ENCODE measurements at regions not wholly inside any gene's neighbourhood (a gene's known extent, or its start where the extent isn't known, plus 50 kb on each side); places are given as distances from the start of the nearest gene placed in this dataset.

GRCh38 chr20:10927936-10928840, 254.4 kb upstream of the JAG1 start:
- no peak overlapping the region for H4K91ac ChIP-seq (replicated peaks; ENCODE audit: insufficient read length, low read length)
- H3K4me1 ChIP-seq (replicated peaks in 1 of 4; ENCODE audit: control insufficient read depth in 3 of 4, insufficient read depth in 4 of 4, low read length in 3 of 4): no peaks in the 10 kb centered on the region
- H3K4ac ChIP-seq (replicated peaks; ENCODE audit: insufficient read length, low read depth, low read length): no peak overlapping the region
- POLR2A ChIA-PET (ENCODE audit: partially characterized antibody): interaction anchor here (1.1 kb wide), 1 partner anchor 253 kb away, joined by 4 read pairs; no protein-coding TSS in a partner anchor
- CTCF ChIA-PET (ENCODE audit: partially characterized antibody): interaction anchor here (0.6 kb wide), 1 partner anchor 482 kb away, joined by 3 read pairs; no protein-coding TSS in a partner anchor
- FAIRE-seq (no peak), DNase-seq (ENCODE audit: low read depth in 1 of 2, low spot score in 2 of 2) (no peak)
- no peaks in the 10 kb centered on the region for H4K20me1 ChIP-seq (replicated peaks in 1 of 2; ENCODE audit: control insufficient read depth in 1 of 2, insufficient read depth in 2 of 2, low read length in 2 of 2)
- no peak overlapping the region for H2BK120ac ChIP-seq (replicated peaks; ENCODE audit: low read depth, low read length)
- no peak overlapping the region for H2BK5ac ChIP-seq (ENCODE audit: low read depth, low read length)
- no peak overlapping the region for H2BK15ac ChIP-seq (ENCODE audit: low read length)
- H3K79me2 ChIP-seq (ENCODE audit: control insufficient read depth in 1 of 2, insufficient read depth in 2 of 2, low read length in 2 of 2): no peaks in the 10 kb centered on the region
- no peak overlapping the region for H3K9ac ChIP-seq (replicated peaks in 1 of 4; ENCODE audit: extremely low read depth in 1 of 4, low read depth in 3 of 4, low read length in 3 of 4)
- H3K27me3 ChIP-seq (replicated peaks in 1 of 4; ENCODE audit: control insufficient read depth in 3 of 4, extremely low read depth in 1 of 4, insufficient read depth in 3 of 4, low read length in 3 of 4): no peaks in the 10 kb centered on the region
- 82% methylated on average over 11 of the region's 11 CpGs; no CpG with 5 or more reads in 1 of the 2 experiments for WGBS, 2 experiments (ENCODE audit: extremely low coverage in 1 of 2, insufficient coverage in 1 of 2, insufficient read length in 1 of 2, insufficient replicate concordance in 2 of 2, low coverage in 1 of 2, low lambda C conversion rate in 2 of 2, missing lambda C conversion rate in 1 of 2)
- no peak overlapping the region for H3K56ac ChIP-seq (replicated peaks; ENCODE audit: insufficient read length, low read depth, low read length)
- no peak overlapping the region for H3K4me2 ChIP-seq (ENCODE audit: insufficient read depth in 1 of 2, low read depth in 2 of 2, low read length in 2 of 2)
- no peak overlapping the region for H4K8ac ChIP-seq (ENCODE audit: extremely low read depth, insufficient read depth, low read length)
- H3K23ac ChIP-seq (ENCODE audit: insufficient read length): no peak overlapping the region
- no peak overlapping the region for H3K4me3 ChIP-seq (ENCODE audit: extremely low read depth in 1 of 4, insufficient read depth in 2 of 4, low read depth in 3 of 4, low read length in 4 of 4)
- H3K27ac ChIP-seq (ENCODE audit: low read depth, low read length): no peak overlapping the region
- no peaks in the 10 kb centered on the region for H3K9me3 ChIP-seq (ENCODE audit: insufficient read depth in 2 of 2, low read depth in 1 of 2, low read length in 1 of 2)
- H2AK5ac ChIP-seq (ENCODE audit: low read depth, low read length): no peak overlapping the region
- no peak overlapping the region for H2AFZ ChIP-seq (ENCODE audit: low read length)
- no peak overlapping the region for H3K14ac ChIP-seq (ENCODE audit: insufficient read length)
- no peak overlapping the region for H3K18ac ChIP-seq (ENCODE audit: extremely low read depth, low read length)
- no peaks in the 10 kb centered on the region for H3K36me3 ChIP-seq (ENCODE audit: control insufficient read depth in 2 of 4, insufficient read depth in 4 of 4, low read length in 3 of 4)
- no peaks in the 10 kb centered on the region; the same call in 1 of the 2 replicates for H3K79me1 ChIP-seq (ENCODE audit: low read depth, low read length)
- no peak overlapping the region for H2BK20ac ChIP-seq (ENCODE audit: low read length)
- no peak overlapping the region for H2BK12ac ChIP-seq (ENCODE audit: low read depth, low read length)
- H3K23me2 ChIP-seq (ENCODE audit: low read depth, low read length): no peaks in the 10 kb centered on the region; the same call in 1 of the 2 replicates
- H4K5ac ChIP-seq (ENCODE audit: insufficient read length, low read depth, low read length): no peak overlapping the region
- no peak for TF ChIP-seq ATF2 (IDR thresholded peaks at IDR 0.05; ENCODE audit: low read length)
- TF ChIP-seq TAF7 (optimal IDR thresholded peaks at IDR 0.05; ENCODE audit: borderline replicate concordance, low read depth, low read length): no peak
- no peak for TF ChIP-seq SIX5 (IDR thresholded peaks at IDR 0.05; ENCODE audit: low read depth, low read length)
- TF ChIP-seq RAD21 (IDR thresholded peaks at IDR 0.05 in 1 of 2, conservative IDR thresholded peaks at IDR 0.05 in 1 of 2; ENCODE audit: low read depth in 2 of 2, low read length in 2 of 2): no peak
- no peak for TF ChIP-seq RFX5 (IDR thresholded peaks at IDR 0.05; ENCODE audit: borderline replicate concordance, low read depth, low read length)
- no peak for TF ChIP-seq BRCA1 (IDR thresholded peaks at IDR 0.05; ENCODE audit: low read depth, low read length)
- no peak for TF ChIP-seq TBP (IDR thresholded peaks at IDR 0.05; ENCODE audit: low read depth, low read length)
- TF ChIP-seq SP1 (IDR thresholded peaks at IDR 0.05; ENCODE audit: low read depth, low read length): no peak
- no peak for TF ChIP-seq EZH2 (IDR thresholded peaks at IDR 0.05; ENCODE audit: low read depth, low read length, severe bottlenecking)
- no peak for TF ChIP-seq CHD2 (IDR thresholded peaks at IDR 0.05; ENCODE audit: low read length)
- no peak for TF ChIP-seq JUN (IDR thresholded peaks at IDR 0.05; ENCODE audit: low read depth, low read length)

Measured in H1 (cell line).